ENCODE measurements at regions not wholly inside any gene's neighbourhood (a gene's known extent, or its start where the extent isn't known, plus 50 kb on each side); places are given as distances from the start of the nearest gene placed in this dataset.

DNA sequence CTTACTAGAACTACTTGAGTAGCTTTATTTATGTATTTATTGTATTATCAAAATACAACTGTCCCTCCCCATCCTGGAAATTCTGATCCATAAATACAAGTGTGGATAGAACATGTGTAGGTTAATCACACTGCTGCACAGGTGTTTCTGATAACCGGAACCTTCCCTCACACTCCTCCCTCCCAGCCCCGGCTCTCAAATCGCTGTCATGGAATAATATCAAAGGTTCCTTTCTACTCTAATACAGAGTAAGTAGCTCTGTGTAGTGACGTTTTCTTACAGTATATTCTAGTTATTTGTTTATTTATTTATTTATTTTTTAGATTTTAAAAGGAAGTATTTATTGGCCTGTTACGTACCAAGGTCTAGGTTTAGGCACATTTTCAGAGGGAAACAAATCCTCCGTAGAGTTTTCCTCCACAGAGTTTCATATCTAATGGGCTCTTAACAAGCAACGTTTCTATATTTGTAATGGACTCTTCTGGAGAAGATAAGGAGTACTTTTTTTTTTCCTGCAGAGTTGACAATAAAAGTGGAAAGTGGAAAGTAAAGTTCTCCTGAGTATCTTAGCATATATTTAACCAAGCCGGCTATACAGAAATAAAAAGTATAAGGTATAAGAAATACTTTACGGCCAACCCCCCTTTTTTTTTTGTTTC is 129.0 kb upstream of the CARD18 start:
- no peak overlapping the region for H3K4me3 ChIP-seq (replicated peaks in 1 of 2; ENCODE audit: low read depth in 2 of 2, low read length in 2 of 2)
- no peak for DNase-seq (ENCODE audit: low read depth in 2 of 2)
- TF ChIP-seq CTCF (IDR thresholded peaks at IDR 0.05; ENCODE audit: low read depth, low read length) = no peak

- DNase-seq (ENCODE audit: low read depth in 2 of 2) = peak; percentile 38 to 68
- TF ChIP-seq CTCF (IDR thresholded peaks at IDR 0.05; ENCODE audit: low read depth, low read length) = no peak
- H3K4me3 ChIP-seq (replicated peaks in 1 of 2; ENCODE audit: low read depth in 2 of 2, low read length in 2 of 2) = no peak overlapping the region
Measured at GRCh38 chr11:105265845-105266244, 126.3 kb upstream of the CARD18 start.

GRCh38 chr11:105260976-105261375 is 121.4 kb upstream of the CARD18 start:
- H3K4me3 ChIP-seq (replicated peaks in 1 of 2; ENCODE audit: low read depth in 2 of 2, low read length in 2 of 2) = no peak overlapping the region
- DNase-seq (ENCODE audit: low read depth in 2 of 2) = no peak
- TF ChIP-seq CTCF (IDR thresholded peaks at IDR 0.05; ENCODE audit: low read depth, low read length) = no peak

- TF ChIP-seq CTCF (IDR thresholded peaks at IDR 0.05; ENCODE audit: low read depth, low read length) = no peak
- H3K4me3 ChIP-seq (replicated peaks in 1 of 2; ENCODE audit: low read depth in 2 of 2, low read length in 2 of 2) = no peak overlapping the region
- DNase-seq (ENCODE audit: low read depth in 2 of 2) = no peak
Measured at GRCh38 chr11:105245781-105246315, 106.3 kb upstream of the CARD18 start.

- TF ChIP-seq CTCF (IDR thresholded peaks at IDR 0.05; ENCODE audit: low read depth, low read length) = no peak
- DNase-seq (ENCODE audit: low read depth in 2 of 2) = peak; percentile 94 to 97
- no peak overlapping the region for H3K4me3 ChIP-seq (replicated peaks in 1 of 2; ENCODE audit: low read depth in 2 of 2, low read length in 2 of 2)
Measured at GRCh38 chr11:105244160-105244825, 104.7 kb upstream of the CARD18 start.

DNA sequence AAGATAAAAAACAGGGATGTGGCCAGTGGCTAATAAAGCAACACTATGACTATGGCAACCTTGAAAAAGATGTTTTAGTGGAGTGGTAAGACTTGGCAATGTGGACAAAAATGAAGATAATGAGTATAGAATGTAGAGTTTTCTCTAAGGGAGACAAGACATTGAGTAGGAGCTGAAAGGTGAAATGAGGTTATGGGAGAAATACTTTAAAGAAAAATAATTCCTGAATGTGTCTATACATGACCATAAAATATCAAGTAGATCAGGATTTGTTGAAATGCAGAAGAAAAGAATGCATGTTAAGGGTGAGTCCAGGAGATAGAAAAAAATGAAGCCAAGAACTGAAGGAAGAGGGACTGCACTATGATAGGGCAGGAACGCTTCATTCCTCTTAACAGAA is 101.6 kb upstream of the CARD18 start:
- no peak for TF ChIP-seq CTCF (IDR thresholded peaks at IDR 0.05; ENCODE audit: low read depth, low read length)
- DNase-seq (ENCODE audit: low read depth in 2 of 2) = no peak
- no peak overlapping the region for H3K4me3 ChIP-seq (replicated peaks in 1 of 2; ENCODE audit: low read depth in 2 of 2, low read length in 2 of 2)

Data from cardiac fibroblast (primary cell).